NOMO-1 treated with DMSO at 0.1 percent for 48 hours (cell line): ENCODE measurements at regions not wholly inside any gene's neighbourhood (a gene's known extent, or its start where the extent isn't known, plus 50 kb on each side); places are given as distances from the start of the nearest gene placed in this dataset.
"Not testable (repeated sequence)": the region's sequence is repeated elsewhere in the genome, so short reads cannot be mapped to it uniquely, and the experiment has no call there.

Source experiments
- DNase-seq: peaks from one replicate; lab custom pipeline; 2025; ENCODE audit not compliant: unreplicated experiment; lab: John Stamatoyannopoulos, UW

GRCh38 chrX:22758807-22759481, 240.8 kb upstream of the DDX53 start:
- no peak for DNase-seq

- DNase-seq: no peak
Observed at GRCh38 chrX:22760513-22761057, 239.2 kb upstream of the DDX53 start.

GRCh38 chrX:22788221-22788620, 211.5 kb upstream of the DDX53 start:
- no peak for DNase-seq

- no peak for DNase-seq
Observed at GRCh38 chrX:22795671-22796070, 204.1 kb upstream of the DDX53 start.

- peak; percentile 90 for DNase-seq
Observed at GRCh38 chrX:22800360-22800759, 199.4 kb upstream of the DDX53 start.

DNA sequence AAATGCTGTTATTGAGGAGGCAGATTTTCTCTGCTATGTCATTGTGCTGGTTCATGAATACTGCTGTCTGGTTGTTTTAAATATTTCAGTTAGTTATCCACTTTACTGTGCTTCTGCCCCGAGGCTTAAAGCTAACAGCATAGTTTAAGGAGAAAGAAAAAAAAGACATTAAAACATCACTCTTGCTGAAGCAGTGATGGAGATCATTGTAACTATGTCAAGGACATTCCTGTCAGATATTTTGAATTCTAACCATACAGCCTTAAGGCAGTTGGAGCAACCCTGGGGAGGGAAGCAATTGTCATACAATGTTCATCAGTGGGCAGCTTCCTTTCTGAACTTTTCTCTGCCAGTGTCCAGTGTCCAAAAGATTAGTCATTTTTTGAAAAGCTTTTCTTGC, 199.0 kb upstream of the DDX53 start:
- DNase-seq: no peak

- no peak for DNase-seq
Observed at GRCh38 chrX:22803353-22803752, 196.4 kb upstream of the DDX53 start.

DNA sequence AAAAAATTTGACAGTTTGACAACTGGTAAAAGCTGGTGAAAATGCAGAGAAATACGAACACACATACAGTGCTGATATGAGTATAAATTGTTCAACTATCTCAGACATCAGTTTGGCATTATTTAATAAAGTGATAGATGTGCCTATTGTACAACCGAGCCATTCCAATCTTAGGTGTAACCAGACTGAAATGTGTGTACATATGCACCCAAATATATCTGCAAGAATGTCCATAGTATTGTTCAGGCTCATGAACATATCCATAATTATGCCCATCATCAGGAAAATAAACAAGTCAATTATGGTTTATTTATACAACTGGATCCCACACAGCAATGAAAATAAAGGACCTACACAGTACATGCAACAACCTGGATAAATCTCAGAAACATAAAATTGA, 188.9 kb upstream of the DDX53 start:
- DNase-seq: no peak

DNA sequence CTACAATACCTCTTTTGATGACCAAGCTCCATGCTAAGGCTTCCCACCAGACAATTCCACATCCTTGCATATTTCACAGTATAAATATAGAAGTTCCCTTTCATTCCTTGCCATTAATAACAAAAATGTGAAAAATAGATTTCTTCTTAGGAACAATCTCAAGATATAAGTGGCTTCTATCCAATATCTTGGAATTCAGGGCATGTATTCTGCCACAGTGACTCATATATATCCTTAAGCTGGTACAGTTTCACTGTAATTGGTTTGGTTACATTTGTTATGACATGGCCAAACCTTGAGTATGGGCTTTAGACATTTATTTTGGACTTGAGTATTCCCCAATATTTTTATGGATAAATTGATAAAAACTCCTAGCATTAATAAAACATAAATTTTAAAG, 181.7 kb upstream of the DDX53 start:
- no peak for DNase-seq

GRCh38 chrX:22855693-22856092, 144.1 kb upstream of the DDX53 start:
- DNase-seq: no peak

DNA sequence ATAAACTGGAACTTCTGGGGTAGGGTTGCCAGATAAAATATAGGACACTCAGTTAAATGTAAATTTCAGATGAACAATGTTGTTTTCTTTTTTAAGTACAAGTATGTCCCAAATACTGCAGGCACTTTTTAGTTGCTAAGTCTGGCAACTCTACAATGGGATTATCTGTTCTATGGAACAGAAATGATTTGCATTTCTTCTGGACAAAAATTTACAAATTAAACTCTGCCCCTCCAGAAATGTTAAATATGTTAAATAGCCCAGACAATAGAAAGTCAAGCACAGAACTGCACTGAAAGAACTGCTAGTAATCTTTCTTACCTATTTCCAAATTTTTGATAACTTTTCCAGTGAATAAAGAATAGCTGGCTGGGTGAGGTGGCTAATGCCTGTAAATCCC, 140.1 kb upstream of the DDX53 start:
- DNase-seq: no peak

DNA sequence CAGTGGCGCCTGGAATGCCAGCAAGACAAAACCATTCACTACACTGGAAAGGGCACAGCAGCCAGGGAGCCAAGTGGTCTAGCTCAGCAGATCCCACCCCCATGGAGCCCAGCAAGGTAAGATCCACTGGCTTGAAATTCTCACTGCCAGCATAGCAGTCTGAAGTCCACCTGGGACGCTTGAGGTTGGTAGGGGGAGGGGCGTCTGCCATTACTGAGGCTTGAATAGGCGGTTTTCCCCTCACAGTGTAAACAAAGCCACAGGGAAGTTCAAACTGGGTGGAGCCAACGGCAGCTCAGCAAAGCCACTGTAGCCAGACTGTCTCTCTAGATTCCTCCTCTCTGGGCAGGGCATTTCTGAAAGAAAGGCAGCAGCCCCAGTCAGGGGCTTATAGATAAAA, 133.0 kb upstream of the DDX53 start:
- not testable (repeated sequence) for DNase-seq

DNA sequence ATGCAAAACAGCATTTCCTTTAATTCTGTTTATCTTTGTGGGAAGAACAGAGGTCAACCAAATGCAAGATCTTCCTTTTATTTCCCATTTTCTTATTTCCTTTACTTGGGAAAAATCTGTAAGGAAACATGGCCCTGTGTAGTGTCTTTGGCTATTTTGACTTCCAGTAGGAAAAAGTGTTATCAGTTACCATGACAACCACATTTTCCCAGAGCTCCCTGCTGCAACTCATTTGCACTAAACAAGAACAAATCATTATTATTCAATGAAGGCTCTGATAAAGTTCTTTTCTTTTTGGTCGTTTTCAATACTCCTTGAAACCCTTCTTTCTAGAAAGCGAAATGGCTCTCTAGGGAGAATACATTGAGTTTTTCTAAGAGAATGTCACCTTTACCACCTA, 117.2 kb upstream of the DDX53 start:
- DNase-seq: no peak

DNA sequence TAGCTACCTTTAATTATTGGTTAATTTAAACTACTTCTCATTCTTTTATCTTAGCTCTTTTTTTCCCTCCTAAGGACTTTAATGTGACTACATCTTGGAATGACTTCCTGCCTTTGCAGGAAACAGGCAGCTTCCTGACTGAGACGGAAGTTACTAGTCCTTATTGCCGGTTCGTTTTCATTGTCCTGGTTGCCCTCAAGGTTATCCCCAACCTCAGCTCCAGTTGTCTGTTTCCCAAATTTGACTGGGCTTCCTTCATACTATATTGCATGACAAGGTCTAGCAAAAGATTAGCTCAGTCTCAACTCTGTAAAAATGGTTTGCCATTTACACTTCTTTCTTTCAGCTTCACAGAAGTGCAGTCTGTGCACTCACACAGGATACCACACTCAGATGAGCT, 109.9 kb upstream of the DDX53 start:
- no peak for DNase-seq

DNA sequence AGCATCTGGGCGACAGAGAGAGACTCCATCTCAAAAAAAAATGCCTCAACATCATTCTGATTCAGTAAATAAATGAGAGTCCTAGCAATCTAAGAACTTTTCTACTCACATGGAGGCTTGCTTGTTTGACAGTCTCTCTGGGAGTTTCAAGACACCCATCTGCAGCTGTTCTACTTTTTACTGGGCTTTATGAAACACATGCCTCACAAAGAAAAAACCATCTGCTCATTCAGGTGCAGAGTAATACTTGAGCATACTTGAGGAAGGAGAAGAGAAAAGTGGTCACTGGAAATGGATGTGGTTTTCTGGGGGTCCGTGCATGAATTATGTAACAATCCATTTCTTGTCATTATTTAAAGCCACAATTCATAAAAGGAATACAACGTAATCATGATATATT, 87.1 kb upstream of the DDX53 start:
- no peak for DNase-seq

DNA sequence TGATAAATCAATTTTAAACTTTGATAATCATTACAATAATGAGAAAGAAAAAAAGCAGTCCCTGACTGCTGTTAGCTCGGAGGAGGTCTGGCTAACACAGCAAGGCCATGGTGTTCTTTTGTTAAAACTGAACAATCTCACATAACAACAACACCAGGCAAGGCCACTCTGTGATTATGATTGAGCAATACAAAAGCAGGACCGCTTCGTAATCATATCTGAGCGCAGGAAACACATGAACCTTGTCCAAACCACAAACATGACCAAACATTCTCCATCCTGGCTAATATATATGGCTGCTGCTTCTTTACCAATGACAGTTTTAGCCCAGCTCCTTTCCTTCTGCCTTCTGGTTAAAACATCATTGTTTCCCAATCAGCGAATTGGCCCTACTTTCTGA, 76.8 kb upstream of the DDX53 start:
- no peak for DNase-seq

DNA sequence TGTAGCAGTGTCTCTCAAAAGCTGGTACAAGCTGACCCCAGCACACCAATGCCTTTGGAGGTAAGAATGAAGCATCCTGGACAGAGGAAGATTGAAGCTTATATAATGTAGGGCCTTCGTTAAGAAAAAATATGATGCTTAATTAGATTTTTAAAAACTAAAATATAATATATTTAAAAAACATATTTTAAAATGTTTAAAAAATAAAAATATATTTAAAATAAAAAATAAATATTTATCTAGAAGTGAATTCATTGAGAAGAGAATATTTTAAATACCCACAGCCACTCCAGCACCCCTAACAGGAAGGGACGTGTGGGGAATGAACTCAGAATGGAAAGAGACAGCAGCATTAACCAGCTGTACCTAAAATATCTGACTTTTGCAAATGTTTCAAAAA, 65.1 kb upstream of the DDX53 start:
- DNase-seq: no peak

GRCh38 chrX:22944945-22945344, 54.8 kb upstream of the DDX53 start:
- no peak for DNase-seq
